Liver (tissue), 3 donors: ENCODE measurements at regions not wholly inside any gene's neighbourhood (a gene's known extent, or its start where the extent isn't known, plus 50 kb on each side); places are given as distances from the start of the nearest gene placed in this dataset.

Source experiments
- EGR1 ChIP-seq, 2 donors: IDR thresholded peaks; 2 replicates each; pipeline ENCODE4 v1.6.1; 2016 to 2018; ENCODE audit warnings: antibody characterized with exemption in 2 of 2, low read depth in 2 of 2
- SP1 ChIP-seq: IDR thresholded peaks from 2 replicates; pipeline ENCODE4 v1.6.1; 2018; ENCODE audit warnings: antibody characterized with exemption, mild to moderate bottlenecking
- YY1 ChIP-seq: IDR thresholded peaks from 2 replicates; pipeline ENCODE4 v1.6.1; 2016; ENCODE audit warnings: antibody characterized with exemption, mild to moderate bottlenecking
- TF ChIP-seq, protein P1 (sequence below): fragments of 150-350 bp; IDR thresholded peaks from 2 replicates; pipeline ENCODE4 v1.5.1; 2017; ENCODE audit warnings: improper control_type of control experiment, low read depth, low read length; ENCODE audit not compliant: missing input control
- TF ChIP-seq, protein P2 (sequence below): IDR thresholded peaks from 2 replicates; pipeline ENCODE4 v1.6.1; 2016; ENCODE audit warnings: antibody characterized with exemption
- donor health status: healthy.
- donor health status: healthy.

DNA sequence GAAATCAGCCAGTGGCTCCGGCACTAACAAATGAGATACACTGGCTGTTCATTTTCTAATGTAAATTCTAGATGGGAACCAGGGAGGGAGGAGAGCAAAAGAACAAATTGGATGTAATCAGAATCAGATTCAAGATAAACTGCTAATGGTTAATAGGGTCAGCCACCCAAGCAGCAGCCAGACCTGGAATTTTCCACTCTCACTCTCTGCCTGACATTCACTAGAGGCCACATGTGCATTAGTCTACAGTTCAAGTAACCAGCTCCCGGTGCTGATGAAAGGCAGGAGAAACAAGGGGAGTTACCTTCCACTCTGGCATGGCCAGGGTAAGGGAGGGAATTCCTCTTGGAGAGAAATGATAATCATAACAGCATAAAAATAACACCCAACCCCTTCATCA is 597.7 kb downstream of the TOX3 start:
- TF ChIP-seq, protein P1, sequence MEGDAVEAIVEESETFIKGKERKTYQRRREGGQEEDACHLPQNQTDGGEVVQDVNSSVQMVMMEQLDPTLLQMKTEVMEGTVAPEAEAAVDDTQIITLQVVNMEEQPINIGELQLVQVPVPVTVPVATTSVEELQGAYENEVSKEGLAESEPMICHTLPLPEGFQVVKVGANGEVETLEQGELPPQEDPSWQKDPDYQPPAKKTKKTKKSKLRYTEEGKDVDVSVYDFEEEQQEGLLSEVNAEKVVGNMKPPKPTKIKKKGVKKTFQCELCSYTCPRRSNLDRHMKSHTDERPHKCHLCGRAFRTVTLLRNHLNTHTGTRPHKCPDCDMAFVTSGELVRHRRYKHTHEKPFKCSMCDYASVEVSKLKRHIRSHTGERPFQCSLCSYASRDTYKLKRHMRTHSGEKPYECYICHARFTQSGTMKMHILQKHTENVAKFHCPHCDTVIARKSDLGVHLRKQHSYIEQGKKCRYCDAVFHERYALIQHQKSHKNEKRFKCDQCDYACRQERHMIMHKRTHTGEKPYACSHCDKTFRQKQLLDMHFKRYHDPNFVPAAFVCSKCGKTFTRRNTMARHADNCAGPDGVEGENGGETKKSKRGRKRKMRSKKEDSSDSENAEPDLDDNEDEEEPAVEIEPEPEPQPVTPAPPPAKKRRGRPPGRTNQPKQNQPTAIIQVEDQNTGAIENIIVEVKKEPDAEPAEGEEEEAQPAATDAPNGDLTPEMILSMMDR, result no peak
- TF ChIP-seq, protein P2, sequence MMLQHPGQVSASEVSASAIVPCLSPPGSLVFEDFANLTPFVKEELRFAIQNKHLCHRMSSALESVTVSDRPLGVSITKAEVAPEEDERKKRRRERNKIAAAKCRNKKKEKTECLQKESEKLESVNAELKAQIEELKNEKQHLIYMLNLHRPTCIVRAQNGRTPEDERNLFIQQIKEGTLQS, result no peak
- TF ChIP-seq EGR1 (IDR thresholded peaks at IDR 0.05; ENCODE audit: low read depth in 2 of 2), result no peak
- no peak for TF ChIP-seq SP1
- no peak for TF ChIP-seq YY1
